ENCODE measurements at regions not wholly inside any gene's neighbourhood (a gene's known extent, or its start where the extent isn't known, plus 50 kb on each side); places are given as distances from the start of the nearest gene placed in this dataset.

DNA sequence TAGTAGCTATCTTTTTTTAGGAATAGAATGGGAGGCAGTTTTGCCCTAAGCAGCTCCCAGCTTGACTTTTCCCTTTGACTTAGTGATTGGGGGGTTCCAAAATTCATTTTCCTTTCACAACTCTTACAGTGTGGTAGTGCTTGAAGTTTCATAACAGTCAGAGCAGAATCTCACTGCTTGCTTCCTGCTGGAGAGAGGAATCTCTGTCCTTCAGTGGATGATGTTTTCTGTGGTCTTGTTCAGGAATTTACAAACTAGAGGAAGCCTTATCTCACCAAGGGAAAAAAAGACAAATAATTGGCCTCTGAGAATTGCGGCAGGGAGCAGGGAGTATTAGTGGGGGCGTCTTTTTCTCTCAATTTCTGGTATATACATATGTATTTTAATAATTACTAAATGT is 326.6 kb upstream of the C2CD4B start:
- 52 to 94% (median 79%) methylated on average over 2 of the region's 2 CpGs for WGBS, 5 donors

DNA sequence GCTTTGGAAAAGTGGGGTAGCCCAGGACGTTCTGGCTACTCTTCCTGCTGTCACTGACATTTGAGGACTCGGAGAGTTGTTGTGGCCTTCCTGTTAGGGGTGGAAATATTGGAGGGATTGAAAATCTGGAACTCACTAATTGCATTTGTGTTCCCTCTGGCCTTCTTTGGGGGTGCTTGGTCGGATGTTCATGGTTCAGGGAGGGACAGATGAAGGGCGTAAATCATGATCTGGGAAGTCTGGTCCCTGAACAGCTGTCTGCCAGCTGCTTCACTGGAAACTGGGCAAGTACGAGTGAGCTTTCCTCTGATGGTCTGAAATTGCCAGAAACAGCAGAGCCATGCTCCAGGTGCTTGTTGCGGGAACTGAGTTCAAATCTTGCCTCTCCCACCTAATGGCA is 327.8 kb upstream of the C2CD4B start:
- no peaks in the 10 kb centered on the region for H3K36me3 ChIP-seq
- no peak overlapping the region for H3K4me3 ChIP-seq
- no peaks in the 10 kb centered on the region for H3K9me3 ChIP-seq
- no peak for DNase-seq
- 66 to 76% (median 72%) methylated on average over 6 of the region's 6 CpGs for WGBS, 5 donors
- H3K27ac ChIP-seq, result no peak overlapping the region
- TF ChIP-seq, protein P1, sequence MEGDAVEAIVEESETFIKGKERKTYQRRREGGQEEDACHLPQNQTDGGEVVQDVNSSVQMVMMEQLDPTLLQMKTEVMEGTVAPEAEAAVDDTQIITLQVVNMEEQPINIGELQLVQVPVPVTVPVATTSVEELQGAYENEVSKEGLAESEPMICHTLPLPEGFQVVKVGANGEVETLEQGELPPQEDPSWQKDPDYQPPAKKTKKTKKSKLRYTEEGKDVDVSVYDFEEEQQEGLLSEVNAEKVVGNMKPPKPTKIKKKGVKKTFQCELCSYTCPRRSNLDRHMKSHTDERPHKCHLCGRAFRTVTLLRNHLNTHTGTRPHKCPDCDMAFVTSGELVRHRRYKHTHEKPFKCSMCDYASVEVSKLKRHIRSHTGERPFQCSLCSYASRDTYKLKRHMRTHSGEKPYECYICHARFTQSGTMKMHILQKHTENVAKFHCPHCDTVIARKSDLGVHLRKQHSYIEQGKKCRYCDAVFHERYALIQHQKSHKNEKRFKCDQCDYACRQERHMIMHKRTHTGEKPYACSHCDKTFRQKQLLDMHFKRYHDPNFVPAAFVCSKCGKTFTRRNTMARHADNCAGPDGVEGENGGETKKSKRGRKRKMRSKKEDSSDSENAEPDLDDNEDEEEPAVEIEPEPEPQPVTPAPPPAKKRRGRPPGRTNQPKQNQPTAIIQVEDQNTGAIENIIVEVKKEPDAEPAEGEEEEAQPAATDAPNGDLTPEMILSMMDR (IDR thresholded peaks at IDR 0.05 in 8 of 11, conservative IDR thresholded peaks at IDR 0.05 in 3 of 11), result no peak
- TF ChIP-seq POLR2A (IDR thresholded peaks at IDR 0.05) (no peak), POLR2AphosphoS5 (IDR thresholded peaks at IDR 0.05) (no peak)
- intact Hi-C loops (cut with DNase I; ENCODE audit: low total_unique reads), result no loop called here
- H3K27me3 ChIP-seq (replicated peaks in 1 of 7), result no peaks in the 10 kb centered on the region
- no peaks in the 10 kb centered on the region for H3K4me1 ChIP-seq

More for the DNA sequence above, 326.6 kb upstream of the C2CD4B start:
- Histone ChIP-seq H3K27me3 (replicated peaks in 1 of 7) (no peaks in the 10 kb centered on the region), H3K4me3 (no peak overlapping the region), H3K36me3 (no peaks in the 10 kb centered on the region), H3K4me1 (no peaks in the 10 kb centered on the region), H3K9me3 (no peaks in the 10 kb centered on the region), H3K27ac (no peak overlapping the region)
- TF ChIP-seq POLR2A (IDR thresholded peaks at IDR 0.05), result no peak
- TF ChIP-seq, protein P1 (IDR thresholded peaks at IDR 0.05 in 8 of 11, conservative IDR thresholded peaks at IDR 0.05 in 3 of 11), result no peak
- TF ChIP-seq POLR2AphosphoS5 (IDR thresholded peaks at IDR 0.05), result no peak
- no peak for DNase-seq
- intact Hi-C loops (cut with DNase I; ENCODE audit: low total_unique reads), result no loop called here

DNA sequence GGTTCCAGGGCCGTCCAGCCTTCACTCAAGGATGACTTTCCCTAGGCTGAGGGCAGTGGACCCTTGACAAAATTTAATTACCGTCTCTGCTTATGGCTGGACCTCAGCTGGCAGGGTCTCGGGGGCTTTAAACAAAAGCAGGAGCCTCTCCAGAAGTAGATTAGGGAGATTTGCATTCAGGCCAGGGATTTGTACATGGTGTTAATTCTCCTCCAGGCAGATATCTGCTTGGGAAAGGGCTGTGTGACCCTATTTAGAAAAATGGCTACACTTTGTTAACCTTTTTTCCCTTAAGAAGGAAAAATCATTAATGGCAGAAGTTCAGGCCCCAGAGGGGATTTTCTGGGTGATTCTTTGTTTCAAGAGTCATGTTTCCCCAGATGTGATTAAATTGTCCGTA is 329.1 kb upstream of the C2CD4B start:
- Histone ChIP-seq H3K36me3 (no peaks in the 10 kb centered on the region), H3K4me1 (no peaks in the 10 kb centered on the region), H3K27me3 (replicated peaks in 1 of 7) (no peaks in the 10 kb centered on the region), H3K4me3 (no peak overlapping the region), H3K9me3 (no peaks in the 10 kb centered on the region), H3K27ac (no peak overlapping the region)
- 80 to 88% (median 84%) methylated on average over 4 of the region's 4 CpGs for WGBS, 5 donors
- DNase-seq, result no peak
- intact Hi-C loops (cut with DNase I; ENCODE audit: low total_unique reads), result no loop called here
- TF ChIP-seq, protein P1 (IDR thresholded peaks at IDR 0.05 in 8 of 11, conservative IDR thresholded peaks at IDR 0.05 in 3 of 11), result no peak
- no peak for TF ChIP-seq POLR2AphosphoS5 (IDR thresholded peaks at IDR 0.05)
- TF ChIP-seq POLR2A (IDR thresholded peaks at IDR 0.05), result no peak

DNA sequence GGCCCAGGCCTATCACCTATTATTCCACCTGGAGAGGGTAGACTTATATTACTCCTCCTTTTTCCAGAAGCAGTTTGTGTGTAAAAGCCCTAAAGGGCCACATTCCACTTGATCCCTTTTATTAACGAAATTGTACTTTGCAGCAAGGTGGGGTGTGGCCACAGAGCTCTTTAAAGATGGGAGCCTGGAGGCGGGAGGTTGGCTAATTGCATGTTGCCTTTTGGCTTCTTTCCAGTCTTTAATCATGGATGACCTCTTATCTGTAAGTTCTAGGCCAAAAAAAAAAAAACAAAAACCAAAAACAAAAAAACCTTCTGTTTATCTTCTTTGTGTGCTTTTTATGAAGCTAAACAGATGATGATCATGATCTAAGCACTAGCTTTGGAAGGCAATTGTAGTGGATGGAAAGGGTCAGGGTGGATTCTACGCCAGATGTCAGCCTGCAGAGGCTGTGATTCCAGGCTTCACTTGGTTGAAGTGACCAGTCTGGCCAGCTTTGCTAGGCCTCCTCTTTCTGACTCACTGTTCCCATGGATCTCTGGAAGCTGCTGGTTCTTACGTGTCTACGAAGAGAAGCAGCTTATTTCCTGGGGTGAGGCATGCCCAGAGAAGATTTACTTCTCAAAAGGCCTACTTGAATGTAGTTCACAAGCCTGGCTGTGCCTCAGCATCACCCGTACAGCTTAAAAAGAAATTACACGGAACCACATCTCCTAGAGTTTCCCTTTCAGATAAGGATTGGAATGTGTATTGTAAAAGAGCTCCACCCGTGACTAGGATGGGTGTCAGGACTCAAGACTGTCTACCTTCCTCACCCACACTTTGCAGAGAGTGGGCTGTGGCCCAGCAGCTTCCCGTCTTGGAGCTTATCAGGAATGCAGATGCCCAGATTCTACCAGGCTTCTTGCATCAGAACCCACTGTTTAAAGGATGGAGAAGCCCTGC is 330.9 kb upstream of the C2CD4B start:
- 64 to 88% (median 82%) methylated on average over 9 of the region's 9 CpGs for WGBS, 5 donors
- peak overlapping the region in 1 of 8 donors; percentile 8 for H3K27ac ChIP-seq
- H3K9me3 ChIP-seq, result no peaks in the 10 kb centered on the region
- DNase-seq, result no peak
- H3K36me3 ChIP-seq, result no peaks in the 10 kb centered on the region
- no peaks in the 10 kb centered on the region for H3K27me3 ChIP-seq (replicated peaks in 1 of 7)
- H3K4me3 ChIP-seq, result no peak overlapping the region
- no peaks in the 10 kb centered on the region for H3K4me1 ChIP-seq
- intact Hi-C loops (cut with DNase I; ENCODE audit: low total_unique reads), result no loop called here
- TF ChIP-seq POLR2AphosphoS5 (IDR thresholded peaks at IDR 0.05), result no peak
- no peak for TF ChIP-seq POLR2A (IDR thresholded peaks at IDR 0.05)
- TF ChIP-seq, protein P1 (IDR thresholded peaks at IDR 0.05 in 8 of 11, conservative IDR thresholded peaks at IDR 0.05 in 3 of 11), result no peak
